Endothelial cell of umbilical vein (primary cell): ENCODE measurements at regions not wholly inside any gene's neighbourhood (a gene's known extent, or its start where the extent isn't known, plus 50 kb on each side); places are given as distances from the start of the nearest gene placed in this dataset.

Source experiments
- BruUV-seq: library from RNA; stranded (reverse); fragments of 400-500 nt; replicated peaks from 2 replicates; lab custom pipeline; 2021; lab: Mats Ljungman, UMichigan
- CTCF ChIA-PET: fragments of 300-600, 350-600 bp; sonication (Branson Sonifier 250); formaldehyde crosslinking; loops from one replicate; lab custom pipeline; 2021; ENCODE audit warnings: antibody characterized with exemption, inconsistent platforms; lab: Charles Lee
- POLR2A ChIA-PET: fragments of 300-600, 350-600 bp; sonication (Branson Sonifier 250); formaldehyde crosslinking; loops from one replicate; lab custom pipeline; 2021; ENCODE audit warnings: antibody characterized with exemption, inconsistent platforms; lab: Charles Lee
- DNase-seq: peaks from one replicate; pipeline ENCODE4 v3.0.0-alpha.2; 2011; ENCODE audit warnings: low read depth, low spot score
- FAIRE-seq: peaks from 2 replicates; lab custom pipeline; 2011; peaks lifted over from hg19 to GRCh38; lab: Jason Lieb, UNC
- H2AFZ ChIP-seq: 2 replicates; pipeline ENCODE4 v1.6.0; 2012; ENCODE audit warnings: low read depth, low read length, control low read depth, inconsistent platforms
- H3K27ac ChIP-seq: 2 replicates; pipeline ENCODE4 v1.5.1; 2011; ENCODE audit warnings: low read depth, mild to moderate bottlenecking, control low read depth, low read length, moderate library complexity; ENCODE audit not compliant: insufficient read depth
- H3K27me3 ChIP-seq, 2 experiments: 2 replicates each; pipeline versions ENCODE4 v1.6.0 to v1.6.1; 2011; ENCODE audit warnings: low read length in 2 of 2, mixed read lengths in 1 of 2; ENCODE audit not compliant: control insufficient read depth in 2 of 2, insufficient read depth in 2 of 2
- H3K36me3 ChIP-seq, 2 experiments: 2 replicates in 1 of 2; 3 replicates in 1 of 2; pipeline ENCODE4 v1.5.1; 2011; ENCODE audit warnings: low read length in 2 of 2, mild to moderate bottlenecking in 1 of 2, moderate library complexity in 1 of 2; ENCODE audit not compliant: control insufficient read depth in 2 of 2, insufficient read depth in 2 of 2; ENCODE audit errors: extremely low read depth in 1 of 2
- H3K4me1 ChIP-seq: 3 replicates; pipeline ENCODE4 v1.5.1; 2011; ENCODE audit warnings: mild to moderate bottlenecking, low read length; ENCODE audit not compliant: control insufficient read depth, insufficient read depth; ENCODE audit errors: extremely low read depth
- H3K4me2 ChIP-seq: 2 replicates; pipeline ENCODE4 v1.6.1; 2011; ENCODE audit warnings: low read length, control low read depth, mixed read lengths; ENCODE audit not compliant: insufficient read depth
- H3K4me3 ChIP-seq, 3 experiments: fragments of 200-600 bp in 1 of 3; sonication (generic), shearing (Covaris generic) in 1 of 3; replicated peaks in 1 of 3; 2 replicates each; pipeline ENCODE4 v1.5.1; 2011 to 2016; ENCODE audit warnings: control low read depth in 3 of 3, low read length in 3 of 3, mild to moderate bottlenecking in 2 of 3, inconsistent platforms in 1 of 3, low read depth in 1 of 3, moderate library complexity in 1 of 3; ENCODE audit not compliant: insufficient read depth in 1 of 3
- H3K79me2 ChIP-seq: 2 replicates; pipeline ENCODE4 v1.6.0; 2012; ENCODE audit warnings: low read length, inconsistent platforms; ENCODE audit not compliant: control insufficient read depth, insufficient read depth
- H3K9ac ChIP-seq: replicated peaks from 2 replicates; pipeline ENCODE3; 2011; ENCODE audit warnings: low read length, control low read depth; ENCODE audit not compliant: insufficient read depth; ENCODE audit errors: extremely low read depth
- H3K9me1 ChIP-seq: replicated peaks from 3 replicates; pipeline ENCODE4 v1.6.0; 2011; ENCODE audit warnings: mild to moderate bottlenecking, low read length; ENCODE audit not compliant: control insufficient read depth, insufficient read depth; ENCODE audit errors: extremely low read depth
- H3K9me3 ChIP-seq: replicated peaks from 2 replicates; pipeline ENCODE4 v1.5.1; 2012; ENCODE audit warnings: low read length, inconsistent platforms; ENCODE audit not compliant: control insufficient read depth, insufficient read depth
- H4K20me1 ChIP-seq: replicated peaks from 2 replicates; pipeline ENCODE3; 2011; ENCODE audit warnings: mild to moderate bottlenecking, low read length; ENCODE audit not compliant: control insufficient read depth, insufficient read depth; ENCODE audit errors: extremely low read depth
- CTCF ChIP-seq, 2 donors: IDR thresholded peaks; 1 replicate in 1 of 2; 2 replicates in 1 of 2; pipeline ENCODE4 v1.5.1; 2011; ENCODE audit warnings: low read length in 2 of 2, mild to moderate bottlenecking in 2 of 2, moderate library complexity in 2 of 2, control low read depth in 1 of 2, inconsistent platforms in 1 of 2, low read depth in 1 of 2; ENCODE audit not compliant: insufficient read depth in 1 of 2; ENCODE audit errors: extremely low read depth in 1 of 2
- EZH2 ChIP-seq: IDR thresholded peaks from 2 replicates; pipeline ENCODE4 v1.6.1; 2012; ENCODE audit warnings: borderline replicate concordance, low read depth, mild to moderate bottlenecking, moderate library complexity, low read length, inconsistent platforms; ENCODE audit not compliant: severe bottlenecking
- FOS ChIP-seq: IDR thresholded peaks from 2 replicates; pipeline ENCODE4 v1.6.1; 2011; ENCODE audit warnings: mild to moderate bottlenecking, low read length, moderate library complexity, borderline replicate concordance; ENCODE audit not compliant: insufficient read depth
- GATA2 ChIP-seq: IDR thresholded peaks from 2 replicates; pipeline ENCODE4 v1.7.0; 2011; ENCODE audit warnings: low read depth, mild to moderate bottlenecking, moderate library complexity, mixed read lengths, low read length; ENCODE audit not compliant: insufficient read length, insufficient read depth
- JUN ChIP-seq: IDR thresholded peaks from 2 replicates; pipeline ENCODE4 v1.6.1; 2011; ENCODE audit warnings: borderline replicate concordance, low read depth; ENCODE audit not compliant: insufficient read length, insufficient read depth
- MAX ChIP-seq: IDR thresholded peaks from 2 replicates; pipeline ENCODE4 v1.6.1; 2011; ENCODE audit not compliant: insufficient read depth, insufficient read length
- MYC ChIP-seq: IDR thresholded peaks from one replicate; pipeline ENCODE4 v1.6.1; 2011; ENCODE audit warnings: mild to moderate bottlenecking, low read depth, low read length
- POLR2A ChIP-seq: IDR thresholded peaks from 2 replicates; pipeline ENCODE4 v1.6.1; 2012; ENCODE audit warnings: low read depth, mild to moderate bottlenecking, control low read depth, low read length
- POLR2AphosphoS5 ChIP-seq: IDR thresholded peaks from 2 replicates; pipeline ENCODE4 v1.6.1; 2012; ENCODE audit warnings: low read depth, mild to moderate bottlenecking, control low read depth, low read length, moderate library complexity; ENCODE audit not compliant: insufficient read depth
- dilution Hi-C: fragments of 300-500 bp; cut with MboI; formaldehyde crosslinking; loops from one replicate; pipeline ENCODE4 v1.15.0; 2019; ENCODE audit warnings: low sequenced_read_pairs; ENCODE audit not compliant: extremely low pct_ligation_motif_present
- intact Hi-C: fragments of 100-400 bp; cut with micrococcal nuclease; formaldehyde crosslinking; loops from one replicate; pipeline ENCODE4 v1.10.0; 2022

- peaks cover 6% of the 10 kb centered on the region for H3K4me1 ChIP-seq
- H3K36me3 ChIP-seq: no peaks in the 10 kb centered on the region
- POLR2A ChIA-PET: no interaction called here
- H3K4me3 ChIP-seq: no peak overlapping the region
- H4K20me1 ChIP-seq: no peaks in the 10 kb centered on the region
- no peak overlapping the region for H3K27ac ChIP-seq
- no peaks in the 10 kb centered on the region for H3K27me3 ChIP-seq
- TF ChIP-seq GATA2: no peak
- no peak for TF ChIP-seq CTCF (IDR thresholded peaks at IDR 0.05; ENCODE audit: extremely low read depth in 1 of 2, insufficient read depth in 1 of 2, low read depth in 1 of 2, low read length in 2 of 2)
- TF ChIP-seq POLR2A: no peak
- TF ChIP-seq JUN: no peak
- TF ChIP-seq MYC: no peak
- TF ChIP-seq EZH2: no peak
- TF ChIP-seq POLR2AphosphoS5: no peak
- TF ChIP-seq MAX: no peak
- no peak for TF ChIP-seq FOS
- CTCF ChIA-PET: interaction anchor here (1.6 kb wide), 1 partner anchor 14 kb away, joined by 3 read pairs; no protein-coding TSS in a partner anchor
- dilution Hi-C loops (no loop called here), intact Hi-C loops (loop anchor here (10.0 kb wide), 1 partner anchor 744 kb away; no protein-coding TSS in a partner anchor)
- no peaks in the 10 kb centered on the region for H3K9me1 ChIP-seq
- no peak overlapping the region for H2AFZ ChIP-seq
- peaks cover 2% of the 10 kb centered on the region for H3K79me2 ChIP-seq
- BruUV-seq: no TSS peak
- no peaks in the 10 kb centered on the region for H3K9me3 ChIP-seq
- DNase-seq (no peak), FAIRE-seq (no peak)
- no peak overlapping the region for H3K4me2 ChIP-seq
- no peak overlapping the region for H3K9ac ChIP-seq
Measured at GRCh38 chr10:78450807-78451485, 417.3 kb downstream of the RPS24 start.
